Ishikawa (cell line): ENCODE measurements at regions not wholly inside any gene's neighbourhood (a gene's known extent, or its start where the extent isn't known, plus 50 kb on each side); places are given as distances from the start of the nearest gene placed in this dataset.

Experiments used
- CEBPB ChIP-seq: IDR thresholded peaks from 2 replicates; pipeline ENCODE4 v1.6.1; 2012
- CREB1 ChIP-seq: IDR thresholded peaks from 2 replicates; pipeline ENCODE4 v1.6.1; 2012; ENCODE audit warnings: low read depth
- EGR1 ChIP-seq: IDR thresholded peaks from 2 replicates; pipeline ENCODE4 v1.6.1; 2012
- EP300 ChIP-seq: IDR thresholded peaks from 2 replicates; pipeline ENCODE4 v1.6.1; 2012; ENCODE audit warnings: borderline replicate concordance
- FOXM1 ChIP-seq: IDR thresholded peaks from 2 replicates; pipeline ENCODE4 v1.6.1; 2012; ENCODE audit warnings: low read depth, borderline replicate concordance
- MAX ChIP-seq: IDR thresholded peaks from 2 replicates; pipeline ENCODE4 v1.6.1; 2012
- NFIC ChIP-seq: IDR thresholded peaks from 2 replicates; pipeline ENCODE4 v1.6.1; 2012
- RAD21 ChIP-seq: IDR thresholded peaks from 2 replicates; pipeline ENCODE4 v1.6.1; 2012; ENCODE audit warnings: low read depth
- REST ChIP-seq: IDR thresholded peaks from 2 replicates; pipeline ENCODE4 v1.6.1; 2012; ENCODE audit warnings: low read depth, mild to moderate bottlenecking
- TAF1 ChIP-seq: IDR thresholded peaks from 2 replicates; pipeline ENCODE4 v1.6.1; 2012; ENCODE audit warnings: low read depth, mild to moderate bottlenecking
- TCF12 ChIP-seq: IDR thresholded peaks from 2 replicates; pipeline ENCODE4 v1.6.1; 2012; ENCODE audit warnings: low read depth
- TEAD4 ChIP-seq: IDR thresholded peaks from 2 replicates; pipeline ENCODE4 v1.6.1; 2012
- USF1 ChIP-seq: IDR thresholded peaks from 2 replicates; pipeline ENCODE4 v1.6.1; 2012
- YY1 ChIP-seq: IDR thresholded peaks from 2 replicates; pipeline ENCODE4 v1.6.1; 2012; ENCODE audit warnings: low read depth
- ZBTB7A ChIP-seq: IDR thresholded peaks from 2 replicates; pipeline ENCODE4 v1.6.1; 2012; ENCODE audit warnings: low read depth

- no peak for TF ChIP-seq TEAD4
- TF ChIP-seq CREB1, result no peak
- no peak for TF ChIP-seq RAD21
- no peak for TF ChIP-seq EP300
- no peak for TF ChIP-seq MAX
- no peak for TF ChIP-seq TCF12
- TF ChIP-seq USF1, result no peak
- no peak for TF ChIP-seq TAF1
- TF ChIP-seq NFIC, result no peak
- TF ChIP-seq ZBTB7A, result no peak
- TF ChIP-seq FOXM1, result no peak
- no peak for TF ChIP-seq CEBPB
- TF ChIP-seq EGR1, result no peak
- TF ChIP-seq YY1, result no peak
- TF ChIP-seq REST, result no peak
Observed at GRCh38 chr5:116732591-116732990, 158.0 kb upstream of the SEMA6A start.

GRCh38 chr5:116731432-116731831 lies 156.8 kb upstream of the SEMA6A start:
- no peak for TF ChIP-seq FOXM1
- peak; percentile 82 for TF ChIP-seq TEAD4
- no peak for TF ChIP-seq YY1

- no peak for TF ChIP-seq ZBTB7A
- no peak for TF ChIP-seq REST
- no peak for TF ChIP-seq TEAD4
- TF ChIP-seq MAX, result no peak
- no peak for TF ChIP-seq NFIC
- TF ChIP-seq CREB1, result no peak
- no peak for TF ChIP-seq CEBPB
- no peak for TF ChIP-seq TAF1
- no peak for TF ChIP-seq EP300
- TF ChIP-seq USF1, result no peak
- TF ChIP-seq YY1, result no peak
- TF ChIP-seq EGR1, result no peak
- no peak for TF ChIP-seq RAD21
Observed at GRCh38 chr5:116730706-116731105, 156.1 kb upstream of the SEMA6A start.

GRCh38 chr5:116730185-116730584 lies 155.6 kb upstream of the SEMA6A start:
- TF ChIP-seq TAF1 (no peak), TEAD4 (no peak), RAD21 (no peak), MAX (no peak), FOXM1 (no peak)

- no peak for TF ChIP-seq ZBTB7A
- no peak for TF ChIP-seq TCF12
- TF ChIP-seq TEAD4, result no peak
- TF ChIP-seq TAF1, result no peak
- TF ChIP-seq CEBPB, result no peak
- TF ChIP-seq USF1, result no peak
Observed at GRCh38 chr5:116727248-116727647, 152.6 kb upstream of the SEMA6A start.

- TF ChIP-seq EGR1, result no peak
Observed at GRCh38 chr5:116724971-116725370, 150.3 kb upstream of the SEMA6A start.

- TF ChIP-seq FOXM1 (no peak), ZBTB7A (no peak), CEBPB (no peak), TEAD4 (no peak), EGR1 (no peak), RAD21 (no peak), REST (no peak), TAF1 (no peak), CREB1 (no peak), MAX (no peak), YY1 (no peak), TCF12 (no peak), EP300 (no peak)
Observed at GRCh38 chr5:116722651-116723050, 148.0 kb upstream of the SEMA6A start.
